ENCODE measurements at regions not wholly inside any gene's neighbourhood (a gene's known extent, or its start where the extent isn't known, plus 50 kb on each side); places are given as distances from the start of the nearest gene placed in this dataset.

- no peaks in the 10 kb centered on the region for H3K36me3 ChIP-seq
- H4K20me1 ChIP-seq = no peaks in the 10 kb centered on the region
- H3K9me3 ChIP-seq = peaks cover 10% of the 10 kb centered on the region
- no peak overlapping the region for H3K4me2 ChIP-seq
- H3K4me1 ChIP-seq = peaks cover 19% of the 10 kb centered on the region
- H3K27me3 ChIP-seq = no peaks in the 10 kb centered on the region
- no peak overlapping the region for H3K9ac ChIP-seq
- H3K4me3 ChIP-seq = no peak overlapping the region
- TF ChIP-seq Cebpa-rat (IDR thresholded peaks at IDR 0.05) = no peak
- no peak overlapping the region for H3K27ac ChIP-seq
These were observed 142.0 kb downstream of the DLEU7 start for GRCh38 chr13:50701469-50701868.

GRCh38 chr13:50706505-50706904 is 137.0 kb downstream of the DLEU7 start:
- no peak overlapping the region for H3K9ac ChIP-seq
- no peak for TF ChIP-seq Cebpa-rat (IDR thresholded peaks at IDR 0.05)
- H3K4me1 ChIP-seq = peaks cover 18% of the 10 kb centered on the region
- H4K20me1 ChIP-seq = no peaks in the 10 kb centered on the region
- no peaks in the 10 kb centered on the region for H3K27me3 ChIP-seq
- H3K36me3 ChIP-seq = no peaks in the 10 kb centered on the region
- no peak overlapping the region for H3K27ac ChIP-seq
- H3K4me2 ChIP-seq = no peak overlapping the region
- no peak overlapping the region for H3K4me3 ChIP-seq
- no peaks in the 10 kb centered on the region for H3K9me3 ChIP-seq

GRCh38 chr13:50707628-50708027 is 135.9 kb downstream of the DLEU7 start:
- Histone ChIP-seq H3K27me3 (no peaks in the 10 kb centered on the region), H4K20me1 (no peaks in the 10 kb centered on the region), H3K9me3 (no peaks in the 10 kb centered on the region), H3K4me2 (peak overlapping the region; percentile 71), H3K27ac (peak overlapping the region; percentile 37), H3K4me1 (peaks cover 18% of the 10 kb centered on the region), H3K4me3 (no peak overlapping the region), H3K36me3 (no peaks in the 10 kb centered on the region), H3K9ac (no peak overlapping the region)
- no peak for TF ChIP-seq Cebpa-rat (IDR thresholded peaks at IDR 0.05)

GRCh38 chr13:50708461-50708860 is 135.0 kb downstream of the DLEU7 start:
- Histone ChIP-seq H3K27ac (no peak overlapping the region), H4K20me1 (no peaks in the 10 kb centered on the region), H3K4me2 (peak overlapping the region; percentile 71; the same call in 1 of the 2 replicates), H3K4me3 (no peak overlapping the region), H3K9ac (no peak overlapping the region), H3K9me3 (no peaks in the 10 kb centered on the region), H3K27me3 (no peaks in the 10 kb centered on the region), H3K4me1 (peaks cover 25% of the 10 kb centered on the region), H3K36me3 (no peaks in the 10 kb centered on the region)
- no peak for TF ChIP-seq Cebpa-rat (IDR thresholded peaks at IDR 0.05)

GRCh38 chr13:50709058-50709457 is 134.4 kb downstream of the DLEU7 start:
- peaks cover 31% of the 10 kb centered on the region for H3K4me1 ChIP-seq
- TF ChIP-seq Cebpa-rat (IDR thresholded peaks at IDR 0.05) = no peak
- H3K27ac ChIP-seq = no peak overlapping the region
- no peak overlapping the region for H3K4me2 ChIP-seq
- no peaks in the 10 kb centered on the region for H3K27me3 ChIP-seq
- no peaks in the 10 kb centered on the region for H3K9me3 ChIP-seq
- H3K4me3 ChIP-seq = no peak overlapping the region
- no peaks in the 10 kb centered on the region for H3K36me3 ChIP-seq
- no peak overlapping the region for H3K9ac ChIP-seq
- H4K20me1 ChIP-seq = no peaks in the 10 kb centered on the region

GRCh38 chr13:50711131-50711815 is 132.2 kb downstream of the DLEU7 start:
- no peak overlapping the region for H3K4me3 ChIP-seq
- TF ChIP-seq Cebpa-rat (IDR thresholded peaks at IDR 0.05) = no peak
- no peaks in the 10 kb centered on the region for H4K20me1 ChIP-seq
- H3K9me3 ChIP-seq = no peaks in the 10 kb centered on the region
- H3K4me1 ChIP-seq = peaks cover 40% of the 10 kb centered on the region
- no peak overlapping the region for H3K4me2 ChIP-seq
- no peak overlapping the region for H3K9ac ChIP-seq
- no peaks in the 10 kb centered on the region for H3K36me3 ChIP-seq
- H3K27me3 ChIP-seq = no peaks in the 10 kb centered on the region
- H3K27ac ChIP-seq = no peak overlapping the region

- Histone ChIP-seq H3K4me3 (no peak overlapping the region), H4K20me1 (no peaks in the 10 kb centered on the region), H3K9ac (no peak overlapping the region), H3K36me3 (no peaks in the 10 kb centered on the region), H3K9me3 (no peaks in the 10 kb centered on the region), H3K4me2 (no peak overlapping the region), H3K4me1 (peaks cover 39% of the 10 kb centered on the region), H3K27me3 (no peaks in the 10 kb centered on the region), H3K27ac (no peak overlapping the region)
- no peak for TF ChIP-seq Cebpa-rat (IDR thresholded peaks at IDR 0.05)
These were observed 131.5 kb downstream of the DLEU7 start for GRCh38 chr13:50711996-50712395.

GRCh38 chr13:50712456-50712855 is 131.0 kb downstream of the DLEU7 start:
- peaks cover 34% of the 10 kb centered on the region for H3K4me1 ChIP-seq
- H3K9ac ChIP-seq = no peak overlapping the region
- no peak overlapping the region for H3K4me3 ChIP-seq
- H3K36me3 ChIP-seq = no peaks in the 10 kb centered on the region
- H3K27ac ChIP-seq = no peak overlapping the region
- TF ChIP-seq Cebpa-rat (IDR thresholded peaks at IDR 0.05) = no peak
- no peaks in the 10 kb centered on the region for H4K20me1 ChIP-seq
- no peak overlapping the region for H3K4me2 ChIP-seq
- no peaks in the 10 kb centered on the region for H3K27me3 ChIP-seq
- no peaks in the 10 kb centered on the region for H3K9me3 ChIP-seq

- H3K27ac ChIP-seq = no peak overlapping the region
- H3K9ac ChIP-seq = no peak overlapping the region
- no peak overlapping the region for H3K4me3 ChIP-seq
These were observed 130.6 kb downstream of the DLEU7 start for GRCh38 chr13:50712881-50713280.

GRCh38 chr13:50713523-50714248 is 129.8 kb downstream of the DLEU7 start:
- Histone ChIP-seq H3K4me3 (no peak overlapping the region), H3K4me2 (peak overlapping the region; percentile 82)

More at GRCh38 chr13:50712881-50713280, 130.6 kb downstream of the DLEU7 start:
- peaks cover 30% of the 10 kb centered on the region for H3K4me1 ChIP-seq
- no peak for TF ChIP-seq Cebpa-rat (IDR thresholded peaks at IDR 0.05)
- no peaks in the 10 kb centered on the region for H4K20me1 ChIP-seq
- no peaks in the 10 kb centered on the region for H3K9me3 ChIP-seq
- no peaks in the 10 kb centered on the region for H3K27me3 ChIP-seq
- peak overlapping the region; percentile 82 for H3K4me2 ChIP-seq
- no peaks in the 10 kb centered on the region for H3K36me3 ChIP-seq

More at GRCh38 chr13:50713523-50714248, 129.8 kb downstream of the DLEU7 start:
- Histone ChIP-seq H3K27me3 (no peaks in the 10 kb centered on the region), H3K27ac (no peak overlapping the region), H3K4me1 (peaks cover 23% of the 10 kb centered on the region), H3K36me3 (no peaks in the 10 kb centered on the region), H4K20me1 (no peaks in the 10 kb centered on the region), H3K9me3 (no peaks in the 10 kb centered on the region), H3K9ac (no peak overlapping the region)
- TF ChIP-seq Cebpa-rat (IDR thresholded peaks at IDR 0.05) = peak; percentile 95

All from BLaER1 (cell line).